GM18909 (cell line): ENCODE measurements at regions not wholly inside any gene's neighbourhood (a gene's known extent, or its start where the extent isn't known, plus 50 kb on each side); places are given as distances from the start of the nearest gene placed in this dataset.
"Not testable (repeated sequence)": the region's sequence is repeated elsewhere in the genome, so short reads cannot be mapped to it uniquely, and the experiment has no call there.

Experiments
- ATAC-seq: cut with Tn5 transposase; IDR thresholded peaks from one replicate; pipeline ENCODE4 v1.9.1; 2021; ENCODE audit warnings: mild to moderate bottlenecking; ENCODE audit not compliant: unreplicated experiment, poor library complexity

- not testable (repeated sequence) for ATAC-seq
Measured at GRCh38 chr6:56812851-56813250, 142.1 kb upstream of the BEND6 start.

- ATAC-seq: no peak
Measured at GRCh38 chr6:56808871-56809359, 146.0 kb upstream of the BEND6 start.

- ATAC-seq: no peak
Measured at GRCh38 chr6:56807989-56808337, 146.9 kb upstream of the BEND6 start.

GRCh38 chr6:56807326-56807988 lies 147.4 kb upstream of the BEND6 start:
- ATAC-seq: no peak

- no peak for ATAC-seq
Measured at GRCh38 chr6:56806368-56806767, 148.5 kb upstream of the BEND6 start.

- ATAC-seq: no peak
Measured at GRCh38 chr6:56804996-56805395, 149.9 kb upstream of the BEND6 start.

GRCh38 chr6:56803594-56803993 lies 151.3 kb upstream of the BEND6 start:
- no peak for ATAC-seq

GRCh38 chr6:56802584-56802983 lies 152.3 kb upstream of the BEND6 start:
- ATAC-seq: no peak

GRCh38 chr6:56799989-56800388 lies 154.9 kb upstream of the BEND6 start:
- no peak for ATAC-seq

- no peak for ATAC-seq
Measured at GRCh38 chr6:56798163-56798562, 155.5 kb upstream of the DST start.

- ATAC-seq: peak; percentile 55
Measured at GRCh38 chr6:56796196-56796532, 153.5 kb upstream of the DST start.

GRCh38 chr6:56795466-56796195 lies 152.9 kb upstream of the DST start:
- ATAC-seq: peak; percentile 7

GRCh38 chr6:56794421-56794820 lies 151.7 kb upstream of the DST start:
- ATAC-seq: no peak

- no peak for ATAC-seq
Measured at GRCh38 chr6:56793938-56794337, 151.2 kb upstream of the DST start.

- ATAC-seq: peak; percentile 60
Measured at GRCh38 chr6:56790414-56790813, 147.7 kb upstream of the DST start.

GRCh38 chr6:56789879-56790278 lies 147.2 kb upstream of the DST start:
- no peak for ATAC-seq

GRCh38 chr6:56789342-56789741 lies 146.7 kb upstream of the DST start:
- no peak for ATAC-seq

- no peak for ATAC-seq
Measured at GRCh38 chr6:56787209-56787608, 144.5 kb upstream of the DST start.

GRCh38 chr6:56786256-56786655 lies 143.6 kb upstream of the DST start:
- no peak for ATAC-seq

GRCh38 chr6:56785536-56785935 lies 142.8 kb upstream of the DST start:
- ATAC-seq: not testable (repeated sequence)

GRCh38 chr6:56780109-56780508 lies 137.4 kb upstream of the DST start:
- ATAC-seq: not testable (repeated sequence)

- not testable (repeated sequence) for ATAC-seq
Measured at GRCh38 chr6:56778503-56778902, 135.8 kb upstream of the DST start.
